RWPE2 (cell line): ENCODE measurements at regions not wholly inside any gene's neighbourhood (a gene's known extent, or its start where the extent isn't known, plus 50 kb on each side); places are given as distances from the start of the nearest gene placed in this dataset.

Experiments
- ATAC-seq: fragments of 200-7000 bp; cut with Tn5 transposase; 3 replicates; pipeline ENCODE4 v1.9.1; 2021; ENCODE audit warnings: low read depth
- DNase-seq: peaks from one replicate; pipeline ENCODE4 v3.0.0-alpha.2; 2020; ENCODE audit warnings: low spot score
- H3K27ac ChIP-seq: fragments of 450-650 bp; 2 replicates; pipeline ENCODE4 v1.5.1; 2017; ENCODE audit warnings: mild to moderate bottlenecking; ENCODE audit not compliant: poor library complexity, severe bottlenecking
- H3K27me3 ChIP-seq: fragments of 250-450 bp; sonication (Bioruptor Pico); 2 replicates; pipeline ENCODE4 v1.5.1; 2021; ENCODE audit warnings: mild to moderate bottlenecking, moderate library complexity; ENCODE audit not compliant: insufficient read depth, poor library complexity, severe bottlenecking
- H3K36me3 ChIP-seq: fragments of 250-450 bp; sonication (Bioruptor Pico); 2 replicates; pipeline ENCODE4 v1.5.1; 2020; ENCODE audit warnings: low read depth, mild to moderate bottlenecking, moderate library complexity
- H3K4me1 ChIP-seq: fragments of 250-450 bp; sonication (Bioruptor Pico); 2 replicates; pipeline ENCODE4 v1.5.1; 2021; ENCODE audit warnings: mild to moderate bottlenecking, moderate library complexity; ENCODE audit not compliant: insufficient read depth, poor library complexity, severe bottlenecking
- H3K4me3 ChIP-seq: fragments of 250-450 bp; sonication (Bioruptor Pico); 2 replicates; pipeline ENCODE4 v1.5.1; 2021; ENCODE audit warnings: mild to moderate bottlenecking, moderate library complexity; ENCODE audit not compliant: severe bottlenecking
- H3K9me3 ChIP-seq: fragments of 250-450 bp; sonication (Bioruptor Pico); 2 replicates; pipeline ENCODE4 v1.5.1; 2021; ENCODE audit warnings: mild to moderate bottlenecking, moderate library complexity; ENCODE audit not compliant: severe bottlenecking
- CTCF ChIP-seq: fragments of 450-650 bp; IDR thresholded peaks from one replicate; pipeline ENCODE4 v1.5.1; 2017; ENCODE audit warnings: mild to moderate bottlenecking, moderate library complexity; ENCODE audit not compliant: poor library complexity, severe bottlenecking

GRCh38 chr14:87133073-87133801 lies 859.7 kb downstream of the GALC start:
- H3K27me3 ChIP-seq: no peaks in the 10 kb centered on the region
- peaks cover 31% of the 10 kb centered on the region for H3K4me1 ChIP-seq
- no peaks in the 10 kb centered on the region for H3K36me3 ChIP-seq
- ATAC-seq (peak; percentile 94), DNase-seq (peak; percentile 95)
- TF ChIP-seq CTCF: no peak
- no peaks in the 10 kb centered on the region for H3K9me3 ChIP-seq
- peak overlapping the region; percentile 88 for H3K27ac ChIP-seq
- H3K4me3 ChIP-seq: no peak overlapping the region

DNA sequence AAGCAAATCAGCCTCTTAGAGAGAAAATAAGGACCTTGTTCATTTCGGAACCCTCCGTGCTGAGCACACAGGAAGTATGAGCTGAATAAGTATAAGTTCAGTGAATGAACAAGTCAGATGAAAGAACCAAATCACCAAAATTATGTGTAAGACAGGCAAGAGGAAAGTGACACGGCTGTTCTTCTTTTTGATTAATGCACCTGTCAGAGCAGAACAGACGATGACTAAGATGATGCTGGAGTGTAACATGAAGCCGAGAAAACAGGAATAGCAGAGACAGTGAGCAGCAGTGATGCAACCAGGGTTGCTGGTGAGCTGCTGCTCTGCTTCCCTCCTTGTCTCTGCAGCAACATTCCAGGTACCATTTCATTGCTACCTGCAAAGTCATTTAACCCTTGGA lies 861.1 kb downstream of the GALC start:
- DNase-seq: peak; percentile 76
- peaks cover 31% of the 10 kb centered on the region for H3K4me1 ChIP-seq
- ATAC-seq: peak; percentile 78

DNA sequence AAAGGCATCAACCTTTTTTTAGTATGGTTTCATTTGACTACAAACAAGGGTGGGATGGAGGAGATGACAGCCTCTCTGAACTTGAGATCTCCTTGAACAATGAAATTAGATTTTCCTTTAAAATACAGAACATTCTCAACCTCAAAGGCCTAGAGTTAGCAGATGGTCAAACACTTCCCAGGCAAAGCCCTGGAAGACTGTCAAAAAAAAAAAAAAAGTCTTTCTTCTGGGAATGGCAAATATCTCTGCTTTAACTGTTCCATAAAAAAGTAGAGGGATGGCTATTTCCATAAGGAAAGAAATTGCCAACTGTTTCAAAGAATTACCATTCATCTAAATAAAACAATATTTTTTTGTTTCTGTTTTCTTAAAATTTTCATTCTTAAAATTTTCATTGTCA lies 870.8 kb downstream of the GALC start:
- ATAC-seq: no peak
- TF ChIP-seq CTCF: no peak
- Histone ChIP-seq H3K27me3 (no peaks in the 10 kb centered on the region), H3K4me1 (no peaks in the 10 kb centered on the region), H3K9me3 (no peaks in the 10 kb centered on the region), H3K27ac (no peak overlapping the region), H3K36me3 (no peaks in the 10 kb centered on the region), H3K4me3 (no peak overlapping the region)
- DNase-seq: no peak

More for the DNA sequence above, 861.1 kb downstream of the GALC start:
- Histone ChIP-seq H3K27ac (peak overlapping the region; percentile 88), H3K36me3 (no peaks in the 10 kb centered on the region), H3K27me3 (no peaks in the 10 kb centered on the region), H3K4me3 (no peak overlapping the region), H3K9me3 (no peaks in the 10 kb centered on the region)
- no peak for TF ChIP-seq CTCF

- TF ChIP-seq CTCF: no peak
- Histone ChIP-seq H3K4me1 (no peaks in the 10 kb centered on the region), H3K36me3 (no peaks in the 10 kb centered on the region), H3K4me3 (no peak overlapping the region), H3K27me3 (no peaks in the 10 kb centered on the region), H3K9me3 (no peaks in the 10 kb centered on the region), H3K27ac (no peak overlapping the region)
- DNase-seq (no peak), ATAC-seq (no peak)
Measured at GRCh38 chr14:87121716-87122115, 871.3 kb downstream of the GALC start.

GRCh38 chr14:87115234-87115633 lies 877.7 kb downstream of the GALC start:
- DNase-seq: no peak
- Histone ChIP-seq H3K36me3 (no peaks in the 10 kb centered on the region), H3K4me3 (no peak overlapping the region), H3K9me3 (no peaks in the 10 kb centered on the region), H3K4me1 (no peaks in the 10 kb centered on the region), H3K27me3 (no peaks in the 10 kb centered on the region), H3K27ac (no peak overlapping the region)
- ATAC-seq: no peak
- no peak for TF ChIP-seq CTCF
